GM12873 (cell line): ENCODE measurements at regions not wholly inside any gene's neighbourhood (a gene's known extent, or its start where the extent isn't known, plus 50 kb on each side); places are given as distances from the start of the nearest gene placed in this dataset.

Experiments used
- CTCF ChIP-seq: IDR thresholded peaks from 2 replicates; pipeline ENCODE4 v1.5.1; 2012; ENCODE audit warnings: low read depth, mild to moderate bottlenecking, moderate library complexity, low read length, control low read depth; ENCODE audit not compliant: insufficient read depth; ENCODE audit errors: missing control alignments

DNA sequence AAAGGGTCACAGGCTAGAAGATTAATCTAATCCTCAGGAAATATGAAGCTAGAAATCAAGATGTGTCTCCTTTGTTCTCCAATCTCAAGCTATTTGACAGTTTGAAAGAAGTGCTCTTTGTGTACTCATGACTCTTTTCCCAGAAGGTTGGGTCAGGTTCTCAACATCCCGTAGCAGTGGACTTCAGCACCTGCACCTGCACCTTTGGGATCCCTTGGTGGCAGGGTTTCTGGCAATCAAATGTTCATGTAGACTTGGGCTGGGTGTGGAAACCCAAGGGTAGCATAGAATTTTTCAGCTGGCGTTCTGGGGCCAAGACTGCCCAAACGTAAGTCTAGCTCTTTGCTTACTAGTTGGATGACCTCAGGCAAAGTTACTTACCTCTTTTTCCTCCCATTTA is 134.4 kb downstream of the ADRA2A start:
- TF ChIP-seq CTCF: no peak

GRCh38 chr10:111211706-111212105 is 134.9 kb downstream of the ADRA2A start:
- TF ChIP-seq CTCF: no peak

DNA sequence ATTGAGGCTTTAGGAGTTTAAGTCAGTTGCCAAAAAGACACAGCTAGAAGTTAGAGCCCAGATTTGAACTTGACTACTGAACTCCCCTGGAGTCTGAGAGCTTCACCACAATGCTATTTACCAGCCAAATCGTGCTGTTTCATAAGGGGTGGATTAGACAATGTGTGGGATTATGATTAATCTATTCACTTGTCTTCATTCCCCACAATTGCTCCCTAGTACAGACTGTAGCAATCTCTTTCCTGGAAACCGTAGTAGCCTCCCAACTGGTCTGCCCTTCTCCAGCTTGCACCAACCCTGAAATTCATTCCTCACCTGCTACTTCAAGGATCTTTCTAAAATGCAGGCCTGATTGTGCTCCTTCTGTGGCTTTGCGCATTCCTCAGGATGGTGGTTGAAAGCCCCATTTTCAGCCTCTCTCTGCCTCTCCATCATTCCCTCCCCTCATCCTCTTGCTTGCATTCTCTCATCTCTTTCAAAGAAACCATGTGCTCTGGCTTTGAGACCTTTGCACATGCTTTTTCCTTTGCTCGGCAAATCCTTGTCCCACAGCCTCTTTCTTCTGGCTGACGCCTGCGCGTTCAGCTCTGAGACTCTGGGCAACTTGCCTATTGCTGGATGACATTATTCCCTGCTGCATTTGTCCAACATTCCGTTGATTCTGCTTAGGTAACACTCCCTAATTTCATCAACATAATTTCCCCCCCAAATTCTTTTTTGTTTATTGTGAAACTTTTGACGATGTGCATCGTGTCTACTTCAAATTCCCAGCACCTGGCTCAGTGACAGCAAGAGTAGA is 145.1 kb downstream of the ADRA2A start:
- no peak for TF ChIP-seq CTCF

DNA sequence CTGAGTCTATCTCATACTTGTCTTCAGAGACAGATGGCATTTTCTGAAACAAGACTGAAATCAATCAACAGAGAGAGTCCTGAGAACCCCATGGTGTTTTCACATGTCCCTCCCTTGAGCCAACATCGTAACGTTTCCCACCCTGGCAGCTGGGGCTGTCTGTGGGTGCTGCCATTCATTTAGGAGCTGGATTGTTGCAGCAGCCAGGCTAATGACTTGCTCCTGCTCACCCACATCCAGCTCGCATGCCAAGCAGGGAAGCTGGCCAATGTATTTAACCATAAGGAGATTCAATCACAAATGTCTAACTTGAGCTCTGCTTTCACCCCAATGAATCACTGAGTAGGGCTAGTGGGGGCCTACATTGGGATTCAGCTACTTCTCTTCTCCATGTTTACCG is 146.1 kb downstream of the ADRA2A start:
- no peak for TF ChIP-seq CTCF

DNA sequence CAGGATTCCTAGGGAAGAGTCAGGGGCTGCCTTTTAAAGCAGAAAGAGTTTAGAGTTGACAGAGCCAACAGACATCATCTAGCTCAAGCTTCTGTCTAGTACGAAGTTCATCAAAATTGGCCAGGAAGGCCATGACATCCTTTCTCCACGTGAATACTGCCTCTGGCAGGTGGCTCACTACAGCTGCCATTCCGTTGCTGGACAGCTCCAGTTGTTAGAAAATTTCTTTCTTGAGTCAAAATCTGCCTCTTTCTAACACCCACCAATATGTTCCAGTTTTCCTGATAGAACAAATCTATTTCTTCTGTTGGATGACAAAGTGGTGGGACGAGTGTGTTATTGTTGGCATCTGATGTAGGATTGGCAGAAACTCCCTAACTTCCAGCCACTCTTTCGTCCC is 154.9 kb downstream of the ADRA2A start:
- no peak for TF ChIP-seq CTCF

DNA sequence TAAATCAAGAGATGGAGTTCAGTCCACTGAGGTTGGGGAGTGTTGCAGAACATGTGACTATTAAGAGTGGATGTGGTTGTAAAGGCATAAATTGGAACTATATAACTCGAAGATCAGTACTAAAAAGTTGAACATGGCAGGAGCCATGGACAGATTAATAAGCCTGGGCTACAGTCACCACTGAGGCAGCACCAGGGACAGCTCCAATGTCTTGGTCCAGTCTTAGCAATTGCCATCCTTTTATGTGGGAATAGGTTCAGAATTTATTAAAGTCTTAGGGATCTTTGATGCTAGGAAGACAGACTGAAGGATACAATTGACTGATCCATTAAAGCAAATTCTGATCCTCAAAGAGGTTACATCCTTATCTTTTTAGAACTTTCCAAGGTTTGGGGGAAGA is 156.6 kb downstream of the ADRA2A start:
- no peak for TF ChIP-seq CTCF

GRCh38 chr10:111234234-111234913 is 157.5 kb downstream of the ADRA2A start:
- no peak for TF ChIP-seq CTCF
